ENCODE measurements at regions not wholly inside any gene's neighbourhood (a gene's known extent, or its start where the extent isn't known, plus 50 kb on each side); places are given as distances from the start of the nearest gene placed in this dataset.
A peak's percentile ranks its signal among the peaks of the same experiment; 100 is the strongest.

DNA sequence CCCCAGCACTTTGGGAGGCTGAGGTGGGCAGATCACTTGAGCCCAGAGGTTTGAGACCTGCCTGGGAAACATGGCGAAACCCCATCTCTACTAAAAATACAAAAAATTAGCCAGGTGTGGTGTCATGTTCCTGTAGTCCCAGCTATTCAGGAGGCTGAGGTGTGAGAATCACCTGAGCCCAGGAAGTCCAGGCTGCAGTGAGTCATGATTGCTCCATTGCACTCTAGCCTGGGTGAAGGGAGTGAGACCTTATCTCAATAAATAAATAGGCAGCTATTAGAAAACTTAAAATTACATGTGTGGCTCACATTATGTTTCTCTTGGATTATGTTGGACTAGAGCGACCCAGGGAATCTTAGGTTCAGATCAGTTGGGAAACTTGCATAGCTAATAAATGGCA lies 69.7 kb downstream of the RPLP1 start:
- no peak for DNase-seq (ENCODE audit: low read depth)
- no peak for TF ChIP-seq CTCF (IDR thresholded peaks at IDR 0.05; ENCODE audit: insufficient read depth, low read depth, low read length)

DNA sequence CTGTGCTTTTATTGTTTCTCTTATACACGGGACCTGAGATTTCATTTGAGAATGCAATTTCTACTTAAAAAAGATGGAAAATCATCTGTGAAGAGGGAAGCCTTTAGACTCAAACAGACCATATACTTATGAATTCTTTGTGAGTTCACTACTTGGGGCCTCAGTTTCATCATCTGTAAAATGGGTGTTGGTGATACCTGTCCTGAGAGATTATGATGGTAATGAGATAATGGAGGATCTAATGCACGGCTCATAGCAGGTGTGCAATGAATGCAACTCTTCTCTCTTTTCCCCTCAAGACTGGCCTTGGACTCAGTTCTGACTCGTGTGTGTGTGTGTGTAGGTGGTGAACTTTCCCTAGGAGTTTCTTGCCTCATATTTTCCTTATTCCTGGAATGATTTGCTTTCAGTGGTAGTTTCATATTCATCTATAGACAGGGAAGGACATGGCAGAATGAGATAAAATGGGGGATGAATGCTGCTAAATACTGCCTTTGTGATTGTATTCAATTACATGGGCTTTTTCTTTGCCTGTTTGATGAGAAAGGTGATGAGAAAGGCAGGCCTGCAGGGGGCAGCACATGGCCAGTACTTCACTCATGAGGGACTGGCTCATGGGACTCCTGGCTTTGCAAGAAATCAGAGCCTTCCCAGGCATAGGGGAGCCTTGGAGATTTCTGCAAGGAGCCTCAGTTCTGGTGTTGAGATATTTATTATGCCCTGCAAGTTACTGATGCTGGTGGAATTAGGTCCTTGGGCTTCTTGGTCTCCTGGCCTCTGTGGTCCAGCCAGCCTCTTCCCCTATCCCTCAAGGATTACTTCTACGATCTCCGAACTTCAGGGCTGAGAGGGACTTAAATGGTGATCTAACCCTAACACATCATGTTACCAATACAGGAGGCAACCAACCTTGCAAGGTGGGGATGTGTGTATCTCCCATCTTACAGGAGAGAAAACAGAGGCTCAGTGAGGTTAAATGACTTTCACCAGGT lies 70.7 kb downstream of the RPLP1 start:
- TF ChIP-seq CTCF (IDR thresholded peaks at IDR 0.05; ENCODE audit: insufficient read depth, low read depth, low read length), result peak; percentile 77
- DNase-seq (ENCODE audit: low read depth), result peak; percentile 68

More for the DNA sequence above, 69.7 kb downstream of the RPLP1 start:
- H3K4me3 ChIP-seq (ENCODE audit: low read depth, low read length), result no peak overlapping the region

GRCh38 chr15:69524296-69524695 lies 71.7 kb downstream of the RPLP1 start:
- H3K4me3 ChIP-seq (ENCODE audit: low read depth, low read length), result no peak overlapping the region
- no peak for TF ChIP-seq CTCF (IDR thresholded peaks at IDR 0.05; ENCODE audit: insufficient read depth, low read depth, low read length)
- no peak for DNase-seq (ENCODE audit: low read depth)

More for the DNA sequence above, 70.7 kb downstream of the RPLP1 start:
- no peak overlapping the region for H3K4me3 ChIP-seq (ENCODE audit: low read depth, low read length)

DNA sequence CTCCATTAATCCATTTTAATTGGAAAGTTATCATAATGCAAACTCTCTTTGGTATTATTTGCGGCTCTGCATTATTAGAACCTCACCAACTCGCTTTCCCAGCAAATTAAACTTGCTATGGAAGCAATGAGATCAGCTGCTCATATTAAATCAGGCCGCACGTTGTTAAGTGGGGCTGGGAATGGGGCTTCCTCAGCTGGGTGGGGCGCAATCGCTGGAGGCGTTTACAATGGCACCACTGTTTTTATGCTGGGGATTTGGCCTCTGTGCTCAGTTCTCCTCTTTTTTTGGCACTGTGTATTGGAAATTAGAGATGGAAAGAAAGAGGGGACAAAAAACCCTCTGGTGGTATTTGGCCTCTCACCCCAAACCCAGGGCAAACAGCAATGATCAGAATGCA lies 72.2 kb downstream of the RPLP1 start:
- no peak for TF ChIP-seq CTCF (IDR thresholded peaks at IDR 0.05; ENCODE audit: insufficient read depth, low read depth, low read length)
- DNase-seq (ENCODE audit: low read depth), result no peak
- H3K4me3 ChIP-seq (ENCODE audit: low read depth, low read length), result no peak overlapping the region

GRCh38 chr15:69525543-69525942 lies 72.9 kb downstream of the RPLP1 start:
- no peak for TF ChIP-seq CTCF (IDR thresholded peaks at IDR 0.05; ENCODE audit: insufficient read depth, low read depth, low read length)
- no peak for DNase-seq (ENCODE audit: low read depth)
- H3K4me3 ChIP-seq (ENCODE audit: low read depth, low read length), result no peak overlapping the region

- no peak for TF ChIP-seq CTCF (IDR thresholded peaks at IDR 0.05; ENCODE audit: insufficient read depth, low read depth, low read length)
- no peak for DNase-seq (ENCODE audit: low read depth)
- H3K4me3 ChIP-seq (ENCODE audit: low read depth, low read length), result no peak overlapping the region
Observed at GRCh38 chr15:69526081-69527061, 73.8 kb downstream of the RPLP1 start.

All from fibroblast of villous mesenchyme (primary cell).